ENCODE measurements at regions not wholly inside any gene's neighbourhood (a gene's known extent, or its start where the extent isn't known, plus 50 kb on each side); places are given as distances from the start of the nearest gene placed in this dataset.

DNA sequence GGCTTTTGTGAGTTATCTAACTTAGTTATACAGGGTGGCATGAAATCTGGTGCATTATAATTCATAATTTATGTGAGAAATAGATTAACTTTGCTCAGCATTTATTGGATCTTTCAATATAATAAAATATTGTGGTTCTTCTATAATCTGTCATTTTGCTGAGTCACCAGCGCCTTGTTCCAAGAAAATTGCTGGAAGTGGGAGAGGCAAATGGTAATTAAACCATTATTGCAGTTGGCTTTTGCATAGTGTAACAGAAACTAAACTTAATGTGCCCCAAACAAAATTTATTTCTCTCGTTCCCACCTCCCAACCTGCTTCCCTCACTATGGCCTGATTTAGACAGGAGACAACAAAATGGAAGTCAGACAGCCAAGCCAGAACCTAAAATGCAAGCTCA, 146.3 kb downstream of the GALR1 start:
- no peak for DNase-seq
- Mint-ChIP-seq H3K27me3 (ENCODE audit: low read depth, poor library complexity) (peaks cover 3% of the 10 kb centered on the region), H3K36me3 (ENCODE audit: low read depth) (no peaks in the 10 kb centered on the region), H3K27ac (no peak overlapping the region), H3K4me3 (no peak overlapping the region), H3K4me1 (no peaks in the 10 kb centered on the region), H3K9me3 (peaks cover 8% of the 10 kb centered on the region)
- TF ChIP-seq, protein P1, sequence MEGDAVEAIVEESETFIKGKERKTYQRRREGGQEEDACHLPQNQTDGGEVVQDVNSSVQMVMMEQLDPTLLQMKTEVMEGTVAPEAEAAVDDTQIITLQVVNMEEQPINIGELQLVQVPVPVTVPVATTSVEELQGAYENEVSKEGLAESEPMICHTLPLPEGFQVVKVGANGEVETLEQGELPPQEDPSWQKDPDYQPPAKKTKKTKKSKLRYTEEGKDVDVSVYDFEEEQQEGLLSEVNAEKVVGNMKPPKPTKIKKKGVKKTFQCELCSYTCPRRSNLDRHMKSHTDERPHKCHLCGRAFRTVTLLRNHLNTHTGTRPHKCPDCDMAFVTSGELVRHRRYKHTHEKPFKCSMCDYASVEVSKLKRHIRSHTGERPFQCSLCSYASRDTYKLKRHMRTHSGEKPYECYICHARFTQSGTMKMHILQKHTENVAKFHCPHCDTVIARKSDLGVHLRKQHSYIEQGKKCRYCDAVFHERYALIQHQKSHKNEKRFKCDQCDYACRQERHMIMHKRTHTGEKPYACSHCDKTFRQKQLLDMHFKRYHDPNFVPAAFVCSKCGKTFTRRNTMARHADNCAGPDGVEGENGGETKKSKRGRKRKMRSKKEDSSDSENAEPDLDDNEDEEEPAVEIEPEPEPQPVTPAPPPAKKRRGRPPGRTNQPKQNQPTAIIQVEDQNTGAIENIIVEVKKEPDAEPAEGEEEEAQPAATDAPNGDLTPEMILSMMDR (IDR thresholded peaks at IDR 0.05) = no peak

DNA sequence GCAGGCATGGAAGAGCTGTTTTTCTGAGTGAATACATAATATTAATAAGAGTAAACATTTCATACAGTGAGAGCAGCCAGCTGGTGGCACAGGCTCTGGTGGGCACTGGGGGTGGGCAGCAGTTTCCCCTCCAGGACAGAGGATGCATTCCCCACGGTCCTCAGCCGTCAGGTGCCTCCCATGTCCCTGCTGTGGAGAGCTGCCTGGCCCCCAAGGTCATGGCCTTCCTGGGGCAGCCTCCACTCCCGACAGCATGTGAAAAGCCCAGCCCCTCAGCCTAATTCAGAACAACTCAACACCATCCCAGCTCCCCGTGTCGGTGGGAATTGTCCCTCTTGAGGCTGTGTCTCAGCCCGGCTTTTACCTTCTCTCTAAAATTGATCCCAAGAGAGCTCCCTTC, 147.4 kb downstream of the GALR1 start:
- Mint-ChIP-seq H3K4me3 (no peak overlapping the region), H3K27me3 (ENCODE audit: low read depth, poor library complexity) (peaks cover 3% of the 10 kb centered on the region), H3K9me3 (peaks cover 3% of the 10 kb centered on the region), H3K27ac (no peak overlapping the region), H3K36me3 (ENCODE audit: low read depth) (no peaks in the 10 kb centered on the region), H3K4me1 (no peaks in the 10 kb centered on the region)
- TF ChIP-seq, protein P1 (IDR thresholded peaks at IDR 0.05) = no peak
- no peak for DNase-seq

DNA sequence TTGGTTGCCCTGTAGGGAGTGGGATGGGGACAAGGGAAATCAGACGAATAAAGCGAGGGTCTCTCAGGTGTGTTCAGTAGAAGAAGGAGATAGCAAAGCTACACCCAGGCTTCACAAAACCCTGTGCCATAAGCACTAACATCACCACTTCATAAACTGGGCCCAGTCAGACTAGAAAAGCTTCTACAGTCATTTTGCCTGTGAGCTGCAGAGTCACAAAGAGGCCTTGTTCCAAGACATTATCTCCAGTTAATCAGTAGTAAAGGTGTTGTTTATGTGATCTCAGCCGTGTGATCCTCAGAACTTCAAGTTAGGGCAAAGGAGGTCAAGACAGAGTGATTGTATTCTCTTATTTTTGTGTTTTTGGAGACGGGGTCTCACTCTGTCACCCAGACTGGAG, 148.0 kb downstream of the GALR1 start:
- TF ChIP-seq, protein P1 (IDR thresholded peaks at IDR 0.05) = no peak
- no peaks in the 10 kb centered on the region for H3K9me3 Mint-ChIP-seq

DNA sequence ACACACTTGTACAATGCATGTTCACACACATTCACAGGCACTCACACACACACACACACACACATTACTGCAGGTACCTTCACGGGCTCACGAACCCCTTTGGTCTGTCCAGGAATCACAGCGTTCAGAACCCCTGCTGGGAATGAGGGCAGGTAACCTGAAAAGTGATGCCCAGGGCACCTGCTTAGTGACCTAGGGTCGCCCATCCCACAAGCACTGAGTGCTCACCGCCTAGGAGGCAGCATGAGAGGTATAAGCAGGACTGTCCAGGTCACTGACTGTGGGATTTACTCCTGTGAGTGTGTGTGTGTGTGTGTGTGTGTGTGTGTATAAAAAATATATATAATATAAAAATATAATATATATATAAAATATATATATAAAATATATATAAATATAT, 150.9 kb downstream of the GALR1 start:
- H3K36me3 Mint-ChIP-seq (ENCODE audit: low read depth) = no peaks in the 10 kb centered on the region
- DNase-seq = no peak
- no peaks in the 10 kb centered on the region for H3K27me3 Mint-ChIP-seq (ENCODE audit: low read depth, poor library complexity)
- no peak overlapping the region for H3K4me3 Mint-ChIP-seq
- TF ChIP-seq, protein P1 (IDR thresholded peaks at IDR 0.05) = no peak
- H3K27ac Mint-ChIP-seq = no peak overlapping the region
- H3K9me3 Mint-ChIP-seq = no peaks in the 10 kb centered on the region
- H3K4me1 Mint-ChIP-seq = no peaks in the 10 kb centered on the region

More for the DNA sequence above, 148.0 kb downstream of the GALR1 start:
- Mint-ChIP-seq H3K27me3 (ENCODE audit: low read depth, poor library complexity) (peaks cover 3% of the 10 kb centered on the region), H3K36me3 (ENCODE audit: low read depth) (no peaks in the 10 kb centered on the region), H3K27ac (no peak overlapping the region), H3K4me3 (no peak overlapping the region), H3K4me1 (no peaks in the 10 kb centered on the region)
- no peak for DNase-seq

DNA sequence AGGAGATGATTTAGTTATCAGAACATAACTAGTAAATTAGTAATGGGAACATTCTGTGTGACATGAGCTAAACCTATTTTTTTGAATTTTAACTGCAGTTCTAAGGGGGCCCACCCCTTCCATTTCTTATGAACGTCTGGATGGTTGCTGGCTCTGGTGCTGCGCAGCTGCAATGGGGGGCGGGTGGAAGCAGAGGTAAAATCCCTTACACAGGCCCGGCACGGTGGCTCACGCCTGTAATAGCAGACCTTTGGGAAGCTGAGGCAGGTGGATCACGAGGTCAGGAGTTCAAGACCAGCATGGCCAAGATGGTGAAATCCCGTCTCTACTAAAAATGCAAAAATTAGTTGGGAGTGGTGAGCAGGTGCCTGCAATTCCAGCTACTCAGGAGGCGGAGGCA, 151.5 kb downstream of the GALR1 start:
- no peaks in the 10 kb centered on the region for H3K36me3 Mint-ChIP-seq (ENCODE audit: low read depth)
- no peaks in the 10 kb centered on the region for H3K4me1 Mint-ChIP-seq
- TF ChIP-seq, protein P1 (IDR thresholded peaks at IDR 0.05) = no peak
- H3K4me3 Mint-ChIP-seq = no peak overlapping the region
- no peak overlapping the region for H3K27ac Mint-ChIP-seq
- H3K9me3 Mint-ChIP-seq = no peaks in the 10 kb centered on the region
- no peak for DNase-seq
- H3K27me3 Mint-ChIP-seq (ENCODE audit: low read depth, poor library complexity) = no peaks in the 10 kb centered on the region

DNA sequence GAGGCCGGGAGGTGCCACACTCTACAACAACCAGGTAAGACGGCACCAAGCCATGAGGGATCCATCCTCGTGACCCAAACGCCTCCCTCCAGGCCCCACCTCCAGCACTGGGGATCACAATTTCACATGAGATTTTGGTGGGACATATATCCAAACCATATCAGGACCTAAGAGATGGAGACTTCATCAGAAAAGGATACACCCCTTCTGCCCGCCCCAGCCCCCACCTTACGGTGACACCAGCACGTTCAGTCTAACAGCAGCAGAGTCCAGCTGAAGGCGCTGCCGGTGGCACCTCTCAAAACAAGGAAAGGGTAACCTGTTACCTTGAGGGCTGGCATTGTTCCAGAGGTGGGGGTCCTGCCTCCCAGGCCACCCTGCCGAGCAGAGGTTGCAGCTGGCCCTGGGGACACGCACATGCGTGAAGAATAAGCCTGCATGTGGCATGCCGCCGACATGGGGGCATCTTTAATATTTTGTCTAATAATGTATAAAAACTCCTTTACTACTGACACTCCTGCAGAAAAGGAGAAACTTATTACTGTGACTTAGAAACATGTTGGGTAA, 154.4 kb downstream of the GALR1 start:
- no peaks in the 10 kb centered on the region for H3K27me3 Mint-ChIP-seq (ENCODE audit: low read depth, poor library complexity)
- H3K36me3 Mint-ChIP-seq (ENCODE audit: low read depth) = no peaks in the 10 kb centered on the region
- no peak overlapping the region for H3K4me3 Mint-ChIP-seq
- TF ChIP-seq, protein P1 (IDR thresholded peaks at IDR 0.05) = no peak
- no peaks in the 10 kb centered on the region for H3K9me3 Mint-ChIP-seq
- no peaks in the 10 kb centered on the region for H3K4me1 Mint-ChIP-seq
- H3K27ac Mint-ChIP-seq = no peak overlapping the region
- DNase-seq = no peak
